ENCODE measurements at regions not wholly inside any gene's neighbourhood (a gene's known extent, or its start where the extent isn't known, plus 50 kb on each side); places are given as distances from the start of the nearest gene placed in this dataset.

DNA sequence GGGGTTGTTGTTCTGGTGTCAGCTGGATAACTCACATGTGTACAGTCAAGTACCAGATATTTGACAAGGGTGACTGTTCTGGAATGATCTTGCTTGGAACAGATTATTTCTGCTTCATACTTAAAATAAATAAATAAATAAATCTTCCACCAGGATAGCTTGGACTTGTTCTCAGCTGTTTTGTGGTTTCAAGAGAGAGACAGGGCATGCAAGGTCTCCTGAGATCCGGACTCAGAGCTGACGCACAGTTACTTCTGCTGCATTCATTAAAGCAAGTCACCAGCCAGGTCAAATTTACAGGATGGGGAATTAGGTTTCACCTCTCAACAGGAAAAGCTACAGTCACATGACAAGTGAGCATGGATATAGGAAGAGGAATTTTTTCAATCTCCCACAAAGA is 285.0 kb upstream of the SPTLC3 start (continued):
- TF ChIP-seq, protein P1, sequence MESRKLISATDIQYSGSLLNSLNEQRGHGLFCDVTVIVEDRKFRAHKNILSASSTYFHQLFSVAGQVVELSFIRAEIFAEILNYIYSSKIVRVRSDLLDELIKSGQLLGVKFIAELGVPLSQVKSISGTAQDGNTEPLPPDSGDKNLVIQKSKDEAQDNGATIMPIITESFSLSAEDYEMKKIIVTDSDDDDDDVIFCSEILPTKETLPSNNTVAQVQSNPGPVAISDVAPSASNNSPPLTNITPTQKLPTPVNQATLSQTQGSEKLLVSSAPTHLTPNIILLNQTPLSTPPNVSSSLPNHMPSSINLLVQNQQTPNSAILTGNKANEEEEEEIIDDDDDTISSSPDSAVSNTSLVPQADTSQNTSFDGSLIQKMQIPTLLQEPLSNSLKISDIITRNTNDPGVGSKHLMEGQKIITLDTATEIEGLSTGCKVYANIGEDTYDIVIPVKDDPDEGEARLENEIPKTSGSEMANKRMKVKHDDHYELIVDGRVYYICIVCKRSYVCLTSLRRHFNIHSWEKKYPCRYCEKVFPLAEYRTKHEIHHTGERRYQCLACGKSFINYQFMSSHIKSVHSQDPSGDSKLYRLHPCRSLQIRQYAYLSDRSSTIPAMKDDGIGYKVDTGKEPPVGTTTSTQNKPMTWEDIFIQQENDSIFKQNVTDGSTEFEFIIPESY (IDR thresholded peaks at IDR 0.05): no peak

DNA sequence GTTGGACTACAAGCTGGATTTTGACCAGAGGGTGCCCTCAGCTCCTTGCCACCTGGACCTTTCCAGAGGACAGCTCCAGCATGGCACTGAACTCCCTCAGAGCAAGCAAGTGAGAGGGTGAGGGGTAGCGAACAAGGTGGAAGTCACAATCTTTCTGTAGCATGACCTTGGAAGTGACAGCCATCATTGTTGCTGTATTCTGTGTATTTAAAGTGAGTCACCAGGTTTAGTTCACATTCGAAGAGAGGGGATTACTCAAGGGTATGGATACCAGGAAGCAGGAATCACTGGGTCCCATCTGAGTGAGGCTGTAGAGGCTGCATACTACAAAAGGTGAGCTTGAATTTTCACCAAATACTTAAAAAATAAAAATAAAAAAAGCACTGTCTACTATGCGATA is 280.0 kb upstream of the SPTLC3 start:
- no peak overlapping the region for H3K4me3 ChIP-seq (ENCODE audit: low read depth in 1 of 3, low read length in 3 of 3)
- 74% methylated on average over 3 of the region's 3 CpGs for WGBS
- H3K27ac ChIP-seq (ENCODE audit: low read depth in 1 of 2, low read length in 2 of 2): no peak overlapping the region
- H3K9ac ChIP-seq (ENCODE audit: low read depth in 1 of 2, low read length in 2 of 2): no peak overlapping the region
- TF ChIP-seq HNF4A (conservative IDR thresholded peaks at IDR 0.05) (no peak), RXRA (IDR thresholded peaks at IDR 0.05) (no peak), CTCF (IDR thresholded peaks at IDR 0.05; ENCODE audit: low read depth, low read length, missing input control) (no peak), YY1 (IDR thresholded peaks at IDR 0.05) (no peak), EGR1 (IDR thresholded peaks at IDR 0.05; ENCODE audit: low read depth in 2 of 2) (no peak), SP1 (IDR thresholded peaks at IDR 0.05) (no peak), TAF1 (conservative IDR thresholded peaks at IDR 0.05) (no peak), NR2F2 (IDR thresholded peaks at IDR 0.05) (no peak), HNF4G (IDR thresholded peaks at IDR 0.05) (no peak), JUND (IDR thresholded peaks at IDR 0.05) (no peak), GABPA (IDR thresholded peaks at IDR 0.05 in 1 of 2, conservative IDR thresholded peaks at IDR 0.05 in 1 of 2) (no peak), RAD21 (IDR thresholded peaks at IDR 0.05) (no peak), FOXA2 (IDR thresholded peaks at IDR 0.05) (no peak), FOXA1 (IDR thresholded peaks at IDR 0.05) (no peak)
- TF ChIP-seq, protein P2, sequence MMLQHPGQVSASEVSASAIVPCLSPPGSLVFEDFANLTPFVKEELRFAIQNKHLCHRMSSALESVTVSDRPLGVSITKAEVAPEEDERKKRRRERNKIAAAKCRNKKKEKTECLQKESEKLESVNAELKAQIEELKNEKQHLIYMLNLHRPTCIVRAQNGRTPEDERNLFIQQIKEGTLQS (IDR thresholded peaks at IDR 0.05): no peak
- TF ChIP-seq, protein P3, sequence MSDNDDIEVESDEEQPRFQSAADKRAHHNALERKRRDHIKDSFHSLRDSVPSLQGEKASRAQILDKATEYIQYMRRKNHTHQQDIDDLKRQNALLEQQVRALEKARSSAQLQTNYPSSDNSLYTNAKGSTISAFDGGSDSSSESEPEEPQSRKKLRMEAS (IDR thresholded peaks at IDR 0.05): no peak
- TF ChIP-seq, protein P4, sequence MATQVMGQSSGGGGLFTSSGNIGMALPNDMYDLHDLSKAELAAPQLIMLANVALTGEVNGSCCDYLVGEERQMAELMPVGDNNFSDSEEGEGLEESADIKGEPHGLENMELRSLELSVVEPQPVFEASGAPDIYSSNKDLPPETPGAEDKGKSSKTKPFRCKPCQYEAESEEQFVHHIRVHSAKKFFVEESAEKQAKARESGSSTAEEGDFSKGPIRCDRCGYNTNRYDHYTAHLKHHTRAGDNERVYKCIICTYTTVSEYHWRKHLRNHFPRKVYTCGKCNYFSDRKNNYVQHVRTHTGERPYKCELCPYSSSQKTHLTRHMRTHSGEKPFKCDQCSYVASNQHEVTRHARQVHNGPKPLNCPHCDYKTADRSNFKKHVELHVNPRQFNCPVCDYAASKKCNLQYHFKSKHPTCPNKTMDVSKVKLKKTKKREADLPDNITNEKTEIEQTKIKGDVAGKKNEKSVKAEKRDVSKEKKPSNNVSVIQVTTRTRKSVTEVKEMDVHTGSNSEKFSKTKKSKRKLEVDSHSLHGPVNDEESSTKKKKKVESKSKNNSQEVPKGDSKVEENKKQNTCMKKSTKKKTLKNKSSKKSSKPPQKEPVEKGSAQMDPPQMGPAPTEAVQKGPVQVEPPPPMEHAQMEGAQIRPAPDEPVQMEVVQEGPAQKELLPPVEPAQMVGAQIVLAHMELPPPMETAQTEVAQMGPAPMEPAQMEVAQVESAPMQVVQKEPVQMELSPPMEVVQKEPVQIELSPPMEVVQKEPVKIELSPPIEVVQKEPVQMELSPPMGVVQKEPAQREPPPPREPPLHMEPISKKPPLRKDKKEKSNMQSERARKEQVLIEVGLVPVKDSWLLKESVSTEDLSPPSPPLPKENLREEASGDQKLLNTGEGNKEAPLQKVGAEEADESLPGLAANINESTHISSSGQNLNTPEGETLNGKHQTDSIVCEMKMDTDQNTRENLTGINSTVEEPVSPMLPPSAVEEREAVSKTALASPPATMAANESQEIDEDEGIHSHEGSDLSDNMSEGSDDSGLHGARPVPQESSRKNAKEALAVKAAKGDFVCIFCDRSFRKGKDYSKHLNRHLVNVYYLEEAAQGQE (IDR thresholded peaks at IDR 0.05): no peak
- TF ChIP-seq, protein P1 (IDR thresholded peaks at IDR 0.05): no peak
- no peaks in the 10 kb centered on the region for H3K36me3 ChIP-seq (ENCODE audit: control insufficient read depth in 4 of 4, insufficient read depth in 3 of 4, low read depth in 1 of 4, low read length in 3 of 4)
- DNase-seq (ENCODE audit: low spot score): no peak
- peaks cover 0 to 5% (median 0%) of the 10 kb centered on the region in 4 donors for H3K27me3 ChIP-seq (ENCODE audit: control insufficient read depth in 4 of 4, insufficient read depth in 4 of 4, low read length in 3 of 4)
- H3K4me1 ChIP-seq (ENCODE audit: control insufficient read depth in 4 of 4, insufficient read depth in 4 of 4, low read length in 3 of 4): no peaks in the 10 kb centered on the region
- no peaks in the 10 kb centered on the region for H3K9me3 ChIP-seq (ENCODE audit: control insufficient read depth in 4 of 4, low read length in 3 of 4)
